Neural crest cell (in vitro differentiated cells): ENCODE measurements at regions not wholly inside any gene's neighbourhood (a gene's known extent, or its start where the extent isn't known, plus 50 kb on each side); places are given as distances from the start of the nearest gene placed in this dataset.

Experiments
- DNase-seq: peaks from one replicate; pipeline ENCODE4 v3.0.0; 2021; ENCODE audit warnings: low read depth, mixed read lengths, low spot score
- H3K27ac Mint-ChIP-seq: one replicate; pipeline ENCODE4 v1.8.0; 2021; ENCODE audit warnings: mild to moderate bottlenecking, mixed read lengths; ENCODE audit not compliant: unreplicated experiment
- H3K27me3 Mint-ChIP-seq: 2 replicates; pipeline ENCODE4 v1.8.0; 2021; ENCODE audit warnings: low read depth, mild to moderate bottlenecking, mixed read lengths
- H3K36me3 Mint-ChIP-seq: 2 replicates; pipeline ENCODE4 v1.8.0; 2021; ENCODE audit warnings: low read depth, mild to moderate bottlenecking, mixed read lengths
- H3K4me1 Mint-ChIP-seq: 2 replicates; pipeline ENCODE4 v1.8.0; 2021; ENCODE audit warnings: mixed read lengths
- H3K4me3 Mint-ChIP-seq: one replicate; pipeline ENCODE4 v1.8.0; 2021; ENCODE audit warnings: mild to moderate bottlenecking, mixed read lengths
- H3K9me3 Mint-ChIP-seq: 2 replicates; pipeline ENCODE4 v1.8.0; 2021; ENCODE audit warnings: mixed read lengths
- TF ChIP-seq, protein P1 (sequence below): fragments of 200-600 bp; sonication (generic); conservative IDR thresholded peaks from 2 replicates; pipeline ENCODE4 v1.5.0; 2021; ENCODE audit warnings: antibody characterized with exemption, mild to moderate bottlenecking

DNA sequence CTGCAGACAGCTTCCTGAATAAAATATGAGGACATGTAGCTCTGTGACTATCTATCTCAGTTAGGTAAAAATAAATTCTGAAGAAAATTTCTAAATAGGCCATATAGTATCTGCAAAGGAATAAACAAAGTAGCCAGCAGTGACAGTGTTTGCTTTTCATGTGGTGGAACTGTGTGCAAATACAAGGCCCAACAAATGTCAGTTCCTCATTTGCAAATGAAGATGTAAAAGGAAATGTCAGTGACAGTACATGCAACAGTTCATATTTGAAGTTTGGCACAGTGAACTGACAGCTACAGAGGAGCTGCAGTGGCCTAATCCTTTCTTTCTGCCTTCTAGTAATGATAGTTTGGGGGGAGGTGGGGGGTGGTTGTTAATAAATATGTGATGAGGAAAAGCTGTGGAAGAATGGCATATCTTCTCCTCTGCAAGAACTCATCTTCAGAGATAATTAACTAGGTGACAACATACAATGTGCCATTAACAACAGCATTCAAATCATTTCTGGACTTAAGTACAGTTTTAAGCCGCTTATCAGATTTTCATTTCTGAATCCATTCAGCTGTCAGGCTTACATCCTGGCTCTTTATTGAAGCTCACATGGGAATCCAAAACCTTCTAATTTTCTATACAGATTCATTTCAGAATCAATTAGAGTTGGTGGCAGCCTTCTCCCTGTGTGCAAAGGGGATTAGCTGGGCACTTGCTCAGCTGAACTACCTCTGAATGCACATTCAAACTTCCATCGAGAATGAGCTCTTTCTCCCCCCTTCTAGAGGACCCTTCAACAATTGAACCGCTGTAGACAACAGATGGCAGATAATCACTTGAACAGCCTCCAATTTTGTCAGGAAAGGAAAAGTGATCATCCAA lies 1059.0 kb upstream of the EPHA7 start:
- TF ChIP-seq, protein P1, sequence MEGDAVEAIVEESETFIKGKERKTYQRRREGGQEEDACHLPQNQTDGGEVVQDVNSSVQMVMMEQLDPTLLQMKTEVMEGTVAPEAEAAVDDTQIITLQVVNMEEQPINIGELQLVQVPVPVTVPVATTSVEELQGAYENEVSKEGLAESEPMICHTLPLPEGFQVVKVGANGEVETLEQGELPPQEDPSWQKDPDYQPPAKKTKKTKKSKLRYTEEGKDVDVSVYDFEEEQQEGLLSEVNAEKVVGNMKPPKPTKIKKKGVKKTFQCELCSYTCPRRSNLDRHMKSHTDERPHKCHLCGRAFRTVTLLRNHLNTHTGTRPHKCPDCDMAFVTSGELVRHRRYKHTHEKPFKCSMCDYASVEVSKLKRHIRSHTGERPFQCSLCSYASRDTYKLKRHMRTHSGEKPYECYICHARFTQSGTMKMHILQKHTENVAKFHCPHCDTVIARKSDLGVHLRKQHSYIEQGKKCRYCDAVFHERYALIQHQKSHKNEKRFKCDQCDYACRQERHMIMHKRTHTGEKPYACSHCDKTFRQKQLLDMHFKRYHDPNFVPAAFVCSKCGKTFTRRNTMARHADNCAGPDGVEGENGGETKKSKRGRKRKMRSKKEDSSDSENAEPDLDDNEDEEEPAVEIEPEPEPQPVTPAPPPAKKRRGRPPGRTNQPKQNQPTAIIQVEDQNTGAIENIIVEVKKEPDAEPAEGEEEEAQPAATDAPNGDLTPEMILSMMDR, result no peak
- no peak overlapping the region for H3K4me3 Mint-ChIP-seq
- H3K4me1 Mint-ChIP-seq, result peaks cover 5% of the 10 kb centered on the region
- H3K27me3 Mint-ChIP-seq, result no peaks in the 10 kb centered on the region
- H3K27ac Mint-ChIP-seq, result no peak overlapping the region
- no peak for DNase-seq
- peaks cover 2% of the 10 kb centered on the region for H3K36me3 Mint-ChIP-seq
- peaks cover 5% of the 10 kb centered on the region for H3K9me3 Mint-ChIP-seq

GRCh38 chr6:94468830-94469229 lies 1049.5 kb upstream of the EPHA7 start:
- H3K9me3 Mint-ChIP-seq, result no peaks in the 10 kb centered on the region
- no peak overlapping the region for H3K27ac Mint-ChIP-seq
- H3K4me3 Mint-ChIP-seq, result no peak overlapping the region
- TF ChIP-seq, protein P1, result no peak
- H3K4me1 Mint-ChIP-seq, result no peaks in the 10 kb centered on the region
- no peak for DNase-seq
- H3K36me3 Mint-ChIP-seq, result no peaks in the 10 kb centered on the region
- H3K27me3 Mint-ChIP-seq, result no peaks in the 10 kb centered on the region

GRCh38 chr6:94464018-94464510 lies 1044.7 kb upstream of the EPHA7 start:
- H3K9me3 Mint-ChIP-seq, result peaks cover 2% of the 10 kb centered on the region
- H3K4me3 Mint-ChIP-seq, result no peak overlapping the region
- no peak for DNase-seq
- TF ChIP-seq, protein P1, result no peak
- H3K4me1 Mint-ChIP-seq, result no peaks in the 10 kb centered on the region
- H3K36me3 Mint-ChIP-seq, result no peaks in the 10 kb centered on the region
- no peak overlapping the region for H3K27ac Mint-ChIP-seq
- no peaks in the 10 kb centered on the region for H3K27me3 Mint-ChIP-seq

GRCh38 chr6:94463306-94463705 lies 1043.9 kb upstream of the EPHA7 start:
- no peak for DNase-seq
- TF ChIP-seq, protein P1, result no peak

DNA sequence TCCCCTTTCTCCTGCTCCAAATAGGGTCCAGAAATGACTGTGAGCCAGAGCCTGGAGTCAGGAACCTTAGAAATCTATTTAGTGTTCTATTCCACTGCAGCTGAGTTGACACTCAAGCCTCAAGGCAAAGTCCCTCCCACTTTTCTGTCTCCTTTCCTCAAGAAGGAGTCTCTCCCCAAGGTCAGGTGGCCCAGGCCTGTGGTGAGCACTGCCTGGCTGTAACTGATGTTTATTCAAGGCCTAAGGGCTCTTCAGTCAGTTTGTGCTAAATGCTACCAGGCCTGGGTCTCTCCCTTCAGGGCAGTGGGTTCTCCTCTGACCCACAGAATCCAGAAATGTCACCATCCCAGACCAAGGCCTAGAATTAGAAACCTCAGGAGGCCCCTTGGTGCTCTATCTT lies 1042.9 kb upstream of the EPHA7 start:
- no peaks in the 10 kb centered on the region for H3K4me1 Mint-ChIP-seq
- no peaks in the 10 kb centered on the region for H3K27me3 Mint-ChIP-seq
- H3K9me3 Mint-ChIP-seq, result peaks cover 2% of the 10 kb centered on the region
- TF ChIP-seq, protein P1, result no peak
- H3K36me3 Mint-ChIP-seq, result no peaks in the 10 kb centered on the region
- H3K4me3 Mint-ChIP-seq, result no peak overlapping the region
- H3K27ac Mint-ChIP-seq, result no peak overlapping the region
- no peak for DNase-seq

More at GRCh38 chr6:94463306-94463705, 1043.9 kb upstream of the EPHA7 start:
- Mint-ChIP-seq H3K9me3 (peaks cover 2% of the 10 kb centered on the region), H3K4me3 (no peak overlapping the region), H3K27me3 (no peaks in the 10 kb centered on the region), H3K27ac (no peak overlapping the region), H3K36me3 (no peaks in the 10 kb centered on the region), H3K4me1 (no peaks in the 10 kb centered on the region)
